T-helper 2 cell treated with Interferon-gamma antibody and Interleukin-4, amounts not matched to agents 100 ng/mL and 5 ng/mL, for 36 hours (primary cell): ENCODE measurements at regions not wholly inside any gene's neighbourhood (a gene's known extent, or its start where the extent isn't known, plus 50 kb on each side); places are given as distances from the start of the nearest gene placed in this dataset.

Source experiments
- intact Hi-C: fragments of 100-400 bp; cut with micrococcal nuclease; formaldehyde crosslinking; loops from one replicate; pipeline ENCODE4 v1.15.1; 2023

DNA sequence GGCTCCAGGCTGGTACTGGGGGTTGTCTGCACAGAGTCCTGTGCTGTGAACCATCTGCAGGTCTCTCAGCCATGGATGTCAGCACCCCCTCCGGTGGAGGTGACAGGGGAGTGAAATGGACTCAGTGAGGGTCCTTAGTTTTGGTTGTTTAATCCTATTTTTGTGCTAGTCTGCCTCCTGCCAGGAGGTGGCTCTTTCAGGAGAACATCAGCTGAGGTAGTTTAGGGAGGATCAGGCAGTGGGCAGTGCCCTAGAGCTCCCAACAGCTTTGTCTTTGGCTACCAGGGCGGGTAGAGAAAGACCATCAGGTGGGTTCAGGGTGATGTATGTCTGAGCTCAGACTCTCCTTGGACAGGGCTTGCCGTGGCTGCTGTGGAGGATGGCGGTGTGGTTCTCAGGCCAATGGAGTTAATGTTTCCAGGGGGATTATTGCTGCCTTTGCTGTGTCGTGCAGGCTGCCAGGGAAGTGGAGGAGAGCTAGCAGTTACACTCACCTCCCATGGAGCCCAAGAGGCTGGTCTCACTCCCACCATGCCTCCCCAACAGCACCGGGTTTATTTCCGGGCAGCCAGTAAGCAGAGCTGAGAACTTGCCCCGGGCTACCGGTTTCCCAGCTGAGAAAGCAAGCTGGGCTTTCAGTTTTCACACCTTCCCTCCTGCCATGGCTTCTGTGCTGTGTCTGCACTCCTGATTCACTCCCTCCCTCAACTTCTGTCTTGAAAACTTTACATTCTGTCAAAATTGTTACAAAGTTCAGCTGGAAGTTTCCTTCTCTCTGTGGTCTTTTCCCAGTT is 563.4 kb downstream of the XIRP2 start:
- intact Hi-C loops, result no loop called here

GRCh38 chr2:167450364-167450763 is 562.1 kb downstream of the XIRP2 start:
- intact Hi-C loops, result no loop called here

DNA sequence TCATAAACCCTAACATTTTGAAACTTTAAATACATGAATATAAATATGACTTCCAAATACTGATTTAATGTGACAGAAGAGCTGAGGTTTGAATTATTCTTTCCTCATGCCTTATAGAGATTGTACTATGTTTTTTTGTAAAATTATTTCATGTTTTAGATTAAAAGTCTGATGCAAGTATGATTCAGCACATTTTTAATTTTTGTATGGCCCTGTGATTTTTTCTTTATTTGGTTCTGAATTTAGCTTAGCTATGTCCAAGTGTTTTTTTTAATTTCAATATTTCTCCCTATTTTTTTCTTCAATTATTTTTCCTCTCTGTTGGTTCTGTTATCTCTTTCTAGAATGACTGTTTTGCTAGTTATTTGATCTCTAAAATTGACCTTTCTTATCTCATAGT is 552.1 kb downstream of the XIRP2 start:
- intact Hi-C loops, result no loop called here

- intact Hi-C loops, result no loop called here
Measured at GRCh38 chr2:167438206-167438605, 549.9 kb downstream of the XIRP2 start.

DNA sequence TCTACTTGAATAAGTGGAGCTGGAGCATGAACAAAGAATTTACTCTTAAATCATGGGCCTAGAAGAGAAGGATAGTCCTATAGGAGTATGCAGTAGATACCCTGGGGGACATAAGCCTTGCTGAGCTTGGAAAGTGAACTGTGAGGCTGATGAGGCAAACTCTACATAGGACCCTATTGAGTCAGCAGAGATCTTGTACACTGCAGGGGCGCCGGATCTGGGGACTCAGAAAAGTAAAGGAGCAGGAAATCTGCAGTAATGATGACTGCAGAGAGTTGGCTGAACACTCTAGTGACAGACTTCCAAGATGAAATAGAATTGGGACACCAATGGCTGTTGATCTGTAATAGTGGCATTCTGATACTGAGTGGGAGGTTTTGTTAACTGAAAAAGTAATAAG is 543.7 kb downstream of the XIRP2 start:
- intact Hi-C loops, result no loop called here

GRCh38 chr2:167430447-167430846 is 542.2 kb downstream of the XIRP2 start:
- intact Hi-C loops, result no loop called here

GRCh38 chr2:167424803-167425755 is 536.8 kb downstream of the XIRP2 start:
- intact Hi-C loops, result no loop called here

DNA sequence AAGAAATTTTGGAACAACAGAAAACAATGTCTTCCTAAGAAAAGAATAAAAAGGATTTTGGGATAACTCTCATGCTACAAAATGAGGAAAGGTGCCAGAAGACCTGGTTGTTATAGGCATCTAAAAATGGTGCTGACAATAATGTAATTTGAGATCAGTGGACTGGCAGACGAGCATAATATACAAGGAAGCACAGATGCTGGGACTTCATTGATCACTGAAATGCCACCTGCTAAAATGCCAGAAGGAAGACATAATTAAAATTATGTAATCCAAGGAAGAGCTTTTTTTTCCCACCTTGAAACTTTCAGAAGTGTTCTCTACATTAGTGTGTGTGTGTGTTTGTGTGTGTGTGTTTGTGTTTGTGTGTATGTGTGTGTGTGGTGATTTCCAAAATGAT is 535.9 kb downstream of the XIRP2 start:
- intact Hi-C loops, result no loop called here

GRCh38 chr2:167423731-167424130 is 535.5 kb downstream of the XIRP2 start:
- intact Hi-C loops, result no loop called here

- intact Hi-C loops, result no loop called here
Measured at GRCh38 chr2:167420211-167420610, 531.9 kb downstream of the XIRP2 start.

GRCh38 chr2:167415068-167415467 is 526.8 kb downstream of the XIRP2 start:
- intact Hi-C loops, result no loop called here

GRCh38 chr2:167411367-167411766 is 523.1 kb downstream of the XIRP2 start:
- intact Hi-C loops, result no loop called here

DNA sequence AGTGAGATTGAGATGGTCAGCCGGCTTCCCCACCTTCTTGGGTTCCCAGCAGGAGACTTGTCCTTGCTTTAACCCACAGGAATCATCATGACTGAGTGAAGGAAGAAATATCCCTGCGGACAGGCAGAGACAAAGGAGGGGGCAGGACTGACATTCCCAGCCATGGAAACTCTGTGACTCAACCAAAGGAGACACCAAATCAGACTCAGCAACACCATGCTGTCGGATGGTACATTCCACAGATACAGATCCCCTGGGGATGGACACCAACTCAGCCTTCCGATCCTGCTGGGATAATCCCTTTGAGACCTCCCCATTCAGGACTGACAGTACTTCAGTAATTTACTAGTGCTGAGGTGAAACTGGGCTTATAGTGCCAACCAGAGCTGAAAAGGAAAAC is 518.3 kb downstream of the XIRP2 start:
- intact Hi-C loops, result no loop called here

- intact Hi-C loops, result no loop called here
Measured at GRCh38 chr2:167404627-167405284, 516.5 kb downstream of the XIRP2 start.

DNA sequence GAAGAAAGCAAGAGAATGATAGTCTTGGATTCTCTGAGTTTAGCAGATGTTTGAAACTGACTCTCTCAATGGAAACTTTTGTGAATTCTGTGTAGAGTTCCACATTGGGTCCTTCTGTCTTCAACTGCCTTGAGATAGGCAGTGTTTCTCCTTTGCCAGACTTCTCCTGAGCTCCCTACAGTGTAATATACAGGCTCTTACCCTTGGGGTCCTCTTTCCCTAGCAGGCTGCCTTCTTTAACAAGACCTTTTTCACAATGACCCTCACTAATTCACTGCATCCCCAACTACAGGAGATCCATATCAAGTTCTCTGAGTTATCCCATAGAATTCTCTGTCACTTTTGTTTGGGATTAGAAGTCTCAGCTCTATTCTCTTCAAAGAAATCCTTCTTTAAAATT is 513.0 kb downstream of the XIRP2 start:
- intact Hi-C loops, result no loop called here

GRCh38 chr2:167400546-167400945 is 512.3 kb downstream of the XIRP2 start:
- intact Hi-C loops, result no loop called here

- intact Hi-C loops, result no loop called here
Measured at GRCh38 chr2:167398873-167399272, 510.6 kb downstream of the XIRP2 start.

DNA sequence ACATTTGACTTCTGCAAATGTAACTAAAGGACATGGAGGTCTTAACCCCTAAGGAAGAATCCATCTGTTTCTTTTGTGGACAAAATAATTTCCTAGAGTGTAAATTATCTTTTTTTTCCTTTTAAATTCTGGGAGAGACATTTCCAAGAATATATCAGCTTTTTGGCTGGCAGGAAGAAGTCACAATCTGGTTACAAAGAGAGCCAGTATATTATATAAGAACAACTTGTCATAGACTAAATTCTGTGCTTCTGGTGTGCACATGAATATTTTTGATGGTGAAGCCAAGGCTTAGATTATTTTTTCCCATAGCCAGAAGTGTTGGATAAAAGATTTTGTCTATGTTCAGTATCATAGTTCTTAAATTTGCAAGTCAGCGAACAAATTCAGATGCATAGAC is 500.6 kb downstream of the XIRP2 start:
- intact Hi-C loops, result no loop called here

DNA sequence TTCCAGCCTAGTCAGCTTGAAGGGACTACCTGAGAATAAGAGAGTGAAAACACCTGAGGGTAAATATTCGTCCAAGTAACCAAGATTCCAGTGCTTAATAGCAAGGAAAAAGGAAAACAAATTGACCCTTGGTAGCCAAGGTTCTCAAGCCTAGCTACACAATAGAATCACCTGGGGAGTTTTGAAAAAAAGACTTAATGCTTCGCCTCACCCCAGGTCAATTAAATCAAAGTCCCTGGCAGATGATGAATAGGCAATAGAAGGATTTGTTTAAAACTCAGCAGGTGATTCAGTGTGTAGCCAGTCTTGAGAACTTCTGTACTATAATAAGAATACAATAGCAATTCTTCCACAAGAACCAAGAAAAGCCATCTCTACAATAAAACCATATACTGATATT is 500.2 kb downstream of the XIRP2 start:
- intact Hi-C loops, result no loop called here

GRCh38 chr2:167386694-167387093 is 498.4 kb downstream of the XIRP2 start:
- intact Hi-C loops, result no loop called here

GRCh38 chr2:167383610-167384194 is 495.4 kb downstream of the XIRP2 start:
- intact Hi-C loops, result no loop called here

- intact Hi-C loops, result no loop called here
Measured at GRCh38 chr2:167381349-167381748, 493.1 kb downstream of the XIRP2 start.
